Ovary (tissue), 7 donors: ENCODE measurements at regions not wholly inside any gene's neighbourhood (a gene's known extent, or its start where the extent isn't known, plus 50 kb on each side); places are given as distances from the start of the nearest gene placed in this dataset.
A peak's percentile ranks its signal among the peaks of the same experiment; 100 is the strongest.

Source experiments
- DNase-seq, 5 donors: peaks; one replicate each; pipeline ENCODE4 v3.0.0-alpha.2; 2019 to 2020
- H3K27ac ChIP-seq, 2 donors: fragments of 200-600 bp; one replicate each; pipeline versions ENCODE4 v1.5.1 to v1.8.0; 2019 to 2022
- H3K27me3 ChIP-seq: fragments of 200-600 bp; one replicate; pipeline ENCODE4 v1.8.0; 2022
- H3K36me3 ChIP-seq: fragments of 200-600 bp; sonication (generic); one replicate; pipeline ENCODE4 v1.5.1; 2019
- H3K4me1 ChIP-seq: one replicate; pipeline ENCODE4 v1.8.1; 2013; ENCODE audit warnings: mild to moderate bottlenecking, moderate library complexity; ENCODE audit not compliant: insufficient read depth
- H3K4me3 ChIP-seq: fragments of 200-600 bp; sonication (generic); one replicate; pipeline ENCODE4 v1.5.1; 2017
- H3K9me3 ChIP-seq, 2 donors: fragments of 200-600 bp in 1 of 2; sonication (generic) in 1 of 2; one replicate each; pipeline versions ENCODE4 v1.5.1 to v1.8.1; 2013 to 2019; ENCODE audit warnings: mild to moderate bottlenecking in 1 of 2, moderate library complexity in 1 of 2
- CTCF ChIP-seq, 3 donors: fragments of 450-650 bp in 2 of 3; fragments of 200-600 bp in 1 of 3; IDR thresholded peaks; one replicate each; pipeline versions ENCODE4 v1.5.1 to v1.8.0; 2016 to 2022; ENCODE audit warnings: antibody characterized with exemption in 3 of 3, mild to moderate bottlenecking in 1 of 3
- EP300 ChIP-seq: sonication (generic); formaldehyde crosslinking; IDR thresholded peaks from one replicate; pipeline ENCODE4 v1.6.1; 2017; ENCODE audit warnings: antibody characterized with exemption
- POLR2A ChIP-seq: fragments of 450-650 bp; IDR thresholded peaks from one replicate; pipeline ENCODE4 v1.6.1; 2017; ENCODE audit warnings: antibody characterized with exemption, mild to moderate bottlenecking, moderate library complexity
- WGBS, 3 donors: extraction: QIAGEN DNeasy Blood & Tissue Kit in 1 of 3; methylation state at CpG; one replicate each; pipeline versions ENCODE4 v1.1.5 to v1.1.7; 2013 to 2017; 5-methylcytosine and 5-hydroxymethylcytosine counted together
- intact Hi-C, 4 donors: fragments of 100-400 bp; cut with DNase I; formaldehyde crosslinking; loops; one replicate each; pipeline versions ENCODE4 v1.11.0 to v1.15.1; 2022 to 2023
- donor health status: DM: no; HTN: no; CAD: no; lungs with moderate emphysema.
- donor health status: DM: no; HTN: no; CAD: no.
- donor health status: Bipolar disorder and iron deficiency.
- donor health status: DM: no; HTN: no; CAD: no.
- donor health status: DM: yes; HTN: yes; CAD: no.

GRCh38 chr2:8547284-8548064 is 134.4 kb upstream of the ID2 start:
- Histone ChIP-seq H3K27me3 (no peaks in the 10 kb centered on the region), H3K4me1 (peaks cover 3% of the 10 kb centered on the region), H3K4me3 (no peak overlapping the region), H3K36me3 (no peaks in the 10 kb centered on the region), H3K27ac (no peak overlapping the region), H3K9me3 (no peaks in the 10 kb centered on the region)
- TF ChIP-seq EP300 (no peak), CTCF (IDR thresholded peaks at IDR 0.05) (no peak), POLR2A (no peak)
- WGBS, 3 donors = 94 to 96% (median 95%) methylated on average over 20 of the region's 20 CpGs
- intact Hi-C loops = no loop called here
- DNase-seq = peak in 2 of 5 donors; percentile 10 to 12

- DNase-seq = peak in 2 of 5 donors; percentile 10 to 12
- H3K4me3 ChIP-seq = no peak overlapping the region
- no peaks in the 10 kb centered on the region for H3K36me3 ChIP-seq
- H3K27me3 ChIP-seq = no peaks in the 10 kb centered on the region
- no peak overlapping the region for H3K27ac ChIP-seq
- TF ChIP-seq CTCF (IDR thresholded peaks at IDR 0.05) (no peak), EP300 (no peak), POLR2A (no peak)
- no peaks in the 10 kb centered on the region for H3K9me3 ChIP-seq
- WGBS, 3 donors = 87 to 95% (median 90%) methylated on average over 9 of the region's 9 CpGs
- intact Hi-C loops = no loop called here
- peaks cover 3% of the 10 kb centered on the region for H3K4me1 ChIP-seq
Measured at GRCh38 chr2:8548065-8548618, 133.7 kb upstream of the ID2 start.

GRCh38 chr2:8548619-8549150 is 133.2 kb upstream of the ID2 start:
- intact Hi-C loops = no loop called here
- DNase-seq = peak in 1 of 5 donors; percentile 6
- no peak for TF ChIP-seq POLR2A
- no peak for TF ChIP-seq EP300
- no peak for TF ChIP-seq CTCF (IDR thresholded peaks at IDR 0.05)

DNA sequence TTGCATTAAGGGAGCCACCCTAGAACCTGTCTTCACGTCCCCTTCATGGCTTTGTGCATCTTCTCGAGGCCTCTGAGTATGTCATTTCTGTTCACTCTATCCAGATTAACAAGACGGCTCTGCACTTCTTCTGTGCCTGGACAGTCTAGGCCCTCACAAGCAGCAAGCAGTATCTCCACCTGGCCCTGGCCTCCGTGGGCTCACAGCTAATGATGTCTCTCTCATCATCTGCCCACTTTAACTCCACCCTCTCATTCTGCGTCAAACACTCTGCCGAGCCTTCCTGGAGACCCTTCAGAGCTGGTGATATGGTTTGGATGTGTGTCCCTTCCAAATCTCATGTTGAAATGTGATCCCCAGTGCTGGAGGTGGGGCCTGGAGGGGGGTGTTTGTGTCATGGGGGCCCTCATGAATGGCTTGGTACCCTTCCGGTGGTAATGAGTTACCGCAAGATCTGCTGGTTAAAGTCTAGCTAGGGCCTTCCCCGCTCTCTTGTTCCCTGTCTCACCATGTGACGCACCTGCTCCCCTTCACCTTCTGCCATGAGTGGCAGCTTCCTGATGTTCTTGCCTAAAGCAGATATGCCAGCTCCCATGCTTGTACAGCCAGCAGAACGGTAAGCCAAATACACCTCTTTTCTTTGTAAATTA is 132.5 kb upstream of the ID2 start:
- TF ChIP-seq EP300 = no peak
- TF ChIP-seq POLR2A = no peak
- no peak for TF ChIP-seq CTCF (IDR thresholded peaks at IDR 0.05)
- H3K4me1 ChIP-seq = peaks cover 3% of the 10 kb centered on the region
- 90 to 95% (median 95%) methylated on average over 11 of the region's 11 CpGs for WGBS, 3 donors
- peak in 1 of 5 donors; percentile 4 for DNase-seq
- H3K27ac ChIP-seq = no peak overlapping the region
- no peaks in the 10 kb centered on the region for H3K36me3 ChIP-seq
- H3K9me3 ChIP-seq = no peaks in the 10 kb centered on the region
- intact Hi-C loops = no loop called here
- no peak overlapping the region for H3K4me3 ChIP-seq
- no peaks in the 10 kb centered on the region for H3K27me3 ChIP-seq

More at GRCh38 chr2:8548619-8549150, 133.2 kb upstream of the ID2 start:
- no peak overlapping the region for H3K4me3 ChIP-seq
- H3K27me3 ChIP-seq = no peaks in the 10 kb centered on the region
- H3K36me3 ChIP-seq = no peaks in the 10 kb centered on the region
- H3K9me3 ChIP-seq = no peaks in the 10 kb centered on the region
- 91 to 96% (median 92%) methylated on average over 6 of the region's 6 CpGs for WGBS, 3 donors
- peaks cover 3% of the 10 kb centered on the region for H3K4me1 ChIP-seq
- no peak overlapping the region for H3K27ac ChIP-seq
